Mucosa of rectum (tissue), 2 donors: ENCODE measurements at regions not wholly inside any gene's neighbourhood (a gene's known extent, or its start where the extent isn't known, plus 50 kb on each side); places are given as distances from the start of the nearest gene placed in this dataset.

ENCODE experiments used
- H3K27ac ChIP-seq, 2 donors: one replicate each; pipeline ENCODE4 v1.7.0; 2013; ENCODE audit warnings: inconsistent platforms in 2 of 2, low read depth in 2 of 2, low read length in 2 of 2
- H3K27me3 ChIP-seq, 2 donors: one replicate each; pipeline ENCODE4 v1.7.0; 2013; ENCODE audit warnings: low read length in 2 of 2; ENCODE audit not compliant: control insufficient read depth in 2 of 2, insufficient read depth in 2 of 2
- H3K36me3 ChIP-seq, 2 donors: one replicate each; pipeline ENCODE4 v1.7.0; 2013; ENCODE audit warnings: low read length in 2 of 2; ENCODE audit not compliant: control insufficient read depth in 2 of 2, insufficient read depth in 2 of 2
- H3K4me1 ChIP-seq, 2 donors: one replicate each; pipeline ENCODE4 v1.7.0; 2013; ENCODE audit warnings: low read length in 2 of 2, mild to moderate bottlenecking in 1 of 2; ENCODE audit not compliant: control insufficient read depth in 2 of 2, insufficient read depth in 2 of 2
- H3K4me3 ChIP-seq, 2 donors: one replicate each; pipeline ENCODE4 v1.7.0; 2013; ENCODE audit warnings: low read length in 2 of 2
- H3K9ac ChIP-seq, 2 donors: one replicate each; pipeline ENCODE4 v1.7.0; 2013; ENCODE audit warnings: low read length in 2 of 2, low read depth in 1 of 2, mild to moderate bottlenecking in 1 of 2
- H3K9me3 ChIP-seq, 2 donors: one replicate each; pipeline ENCODE4 v1.7.0; 2013; ENCODE audit warnings: low read length in 2 of 2; ENCODE audit not compliant: control insufficient read depth in 2 of 2
- donor health status: healthy.
- donor health status: Normal muscosa, but diverticular disease.

DNA sequence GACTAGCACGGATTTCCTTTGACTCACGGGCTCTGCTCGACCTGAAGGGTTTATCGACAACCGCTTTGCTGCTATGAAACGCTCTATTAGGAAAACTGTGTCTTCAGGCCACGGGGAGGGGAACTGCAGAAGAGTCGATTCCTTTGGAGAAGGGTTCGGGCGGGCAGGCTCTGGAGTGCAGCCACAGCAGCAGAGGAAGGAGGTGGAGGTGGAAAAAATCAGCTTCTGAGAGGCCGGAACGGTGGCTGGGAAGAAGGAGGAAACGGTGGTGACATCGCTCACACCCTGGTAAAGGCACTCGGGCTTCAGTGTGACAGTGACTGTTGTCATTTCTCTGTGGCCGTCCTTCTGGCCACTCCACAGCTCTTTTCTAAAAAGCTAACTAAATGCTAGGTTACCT, 64.6 kb upstream of the MGMT start:
- no peaks in the 10 kb centered on the region for H3K9me3 ChIP-seq
- no peak overlapping the region for H3K9ac ChIP-seq
- no peaks in the 10 kb centered on the region for H3K36me3 ChIP-seq
- H3K27ac ChIP-seq = no peak overlapping the region
- no peak overlapping the region for H3K4me3 ChIP-seq
- H3K4me1 ChIP-seq = no peaks in the 10 kb centered on the region
- H3K27me3 ChIP-seq = no peaks in the 10 kb centered on the region

- Histone ChIP-seq H3K9me3 (no peaks in the 10 kb centered on the region), H3K27me3 (no peaks in the 10 kb centered on the region), H3K4me1 (no peaks in the 10 kb centered on the region), H3K9ac (no peak overlapping the region), H3K4me3 (no peak overlapping the region), H3K36me3 (no peaks in the 10 kb centered on the region), H3K27ac (no peak overlapping the region)
Observed at GRCh38 chr10:129404091-129404490, 63.0 kb upstream of the MGMT start.

DNA sequence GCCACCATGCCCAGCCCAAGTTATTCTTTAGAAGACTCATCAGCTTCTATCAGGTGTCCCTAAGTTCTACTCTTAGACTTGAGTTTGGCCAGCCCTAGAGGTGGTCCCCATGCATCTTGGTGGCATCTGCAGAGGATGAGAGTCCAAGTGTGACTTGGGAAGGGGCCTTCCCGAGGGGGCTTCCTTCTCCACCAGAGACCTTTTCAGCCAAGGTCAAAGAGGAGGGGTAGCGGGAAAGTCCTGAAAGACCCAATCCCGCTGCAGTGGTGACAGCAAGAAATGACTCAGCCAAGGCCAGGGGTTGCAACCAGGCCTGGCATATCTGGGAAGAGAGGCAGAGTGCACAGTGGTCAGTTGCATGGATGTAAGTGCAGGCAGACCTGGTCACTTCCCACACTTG, 61.7 kb upstream of the MGMT start:
- Histone ChIP-seq H3K27ac (no peak overlapping the region), H3K9me3 (no peaks in the 10 kb centered on the region), H3K36me3 (no peaks in the 10 kb centered on the region), H3K4me3 (no peak overlapping the region), H3K27me3 (no peaks in the 10 kb centered on the region), H3K9ac (no peak overlapping the region), H3K4me1 (no peaks in the 10 kb centered on the region)

DNA sequence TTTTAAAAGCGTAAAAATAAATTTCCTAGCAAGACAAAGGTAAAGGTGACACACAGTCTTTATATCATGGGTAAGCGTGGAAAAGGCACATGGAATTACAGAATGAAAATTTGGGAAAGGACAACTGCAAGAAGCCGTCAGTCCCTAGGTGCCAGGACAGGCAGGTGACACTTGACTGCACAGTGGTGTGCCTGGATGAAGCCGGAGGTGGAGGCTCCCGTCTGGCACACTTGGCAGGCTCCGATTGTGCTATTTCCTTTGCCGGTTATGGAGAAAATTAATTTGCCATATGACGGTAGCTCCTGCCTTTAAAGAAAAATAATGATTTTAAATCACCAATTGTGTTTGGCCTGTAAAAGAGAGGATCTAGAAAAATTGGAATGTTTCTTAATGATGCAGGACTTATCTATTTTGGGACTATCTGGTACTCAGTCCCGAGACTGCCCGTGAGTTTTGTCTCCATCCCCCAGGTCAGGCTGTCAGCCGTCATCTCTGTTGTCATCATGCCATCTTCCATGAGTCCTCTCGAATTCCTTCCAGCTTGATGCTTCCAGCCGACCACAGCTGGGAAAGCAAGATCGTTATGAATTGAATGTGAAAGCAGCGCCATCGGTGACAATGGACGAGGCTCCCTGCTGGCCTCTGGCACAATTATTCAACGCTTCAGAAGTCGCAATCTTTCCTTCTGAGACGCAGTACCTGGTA, 56.2 kb upstream of the MGMT start:
- H3K4me3 ChIP-seq = no peak overlapping the region
- no peak overlapping the region for H3K9ac ChIP-seq
- H3K9me3 ChIP-seq = no peaks in the 10 kb centered on the region
- no peaks in the 10 kb centered on the region for H3K27me3 ChIP-seq
- H3K27ac ChIP-seq = no peak overlapping the region
- H3K4me1 ChIP-seq = no peaks in the 10 kb centered on the region
- no peaks in the 10 kb centered on the region for H3K36me3 ChIP-seq

DNA sequence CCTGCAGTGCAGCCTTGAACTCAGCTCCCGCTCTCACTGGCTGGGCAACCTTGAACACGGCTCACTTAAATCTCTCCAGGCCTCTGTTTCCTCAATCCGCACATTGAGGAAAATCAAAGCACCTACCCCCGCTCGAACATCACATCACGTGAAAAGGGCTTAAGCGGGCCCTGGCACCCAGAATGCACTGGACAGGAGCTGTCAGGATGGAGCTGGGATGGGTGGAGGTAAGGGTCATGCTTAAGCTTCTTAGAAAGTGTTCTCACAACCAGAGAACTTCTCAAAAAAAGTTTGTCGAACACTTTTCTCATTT, 55.7 kb upstream of the MGMT start:
- Histone ChIP-seq H3K27ac (no peak overlapping the region), H3K4me1 (no peaks in the 10 kb centered on the region), H3K27me3 (no peaks in the 10 kb centered on the region), H3K36me3 (no peaks in the 10 kb centered on the region), H3K9ac (no peak overlapping the region), H3K9me3 (no peaks in the 10 kb centered on the region), H3K4me3 (no peak overlapping the region)

DNA sequence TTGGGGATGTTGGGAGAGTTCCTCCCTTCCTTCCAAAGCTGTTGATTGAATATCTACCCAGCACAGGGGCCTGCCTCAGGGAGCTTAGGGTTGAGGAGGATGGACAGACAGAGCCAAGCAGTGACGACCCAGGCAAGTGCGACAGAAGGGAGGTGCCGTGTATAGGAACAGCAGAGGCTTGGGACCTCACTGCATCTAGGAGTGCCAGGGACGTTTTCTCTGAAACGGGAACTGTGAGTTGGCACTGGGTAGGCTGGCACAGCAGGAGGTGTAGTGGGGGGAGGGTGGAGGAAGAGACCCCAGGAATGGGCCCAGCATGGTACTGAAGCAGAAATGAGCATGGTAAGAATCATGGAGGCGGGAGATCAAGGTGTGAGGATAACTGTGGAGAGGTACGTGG, 55.3 kb upstream of the MGMT start:
- H3K9me3 ChIP-seq = no peaks in the 10 kb centered on the region
- no peak overlapping the region for H3K9ac ChIP-seq
- H3K36me3 ChIP-seq = no peaks in the 10 kb centered on the region
- no peak overlapping the region for H3K27ac ChIP-seq
- no peak overlapping the region for H3K4me3 ChIP-seq
- no peaks in the 10 kb centered on the region for H3K4me1 ChIP-seq
- H3K27me3 ChIP-seq = no peaks in the 10 kb centered on the region

DNA sequence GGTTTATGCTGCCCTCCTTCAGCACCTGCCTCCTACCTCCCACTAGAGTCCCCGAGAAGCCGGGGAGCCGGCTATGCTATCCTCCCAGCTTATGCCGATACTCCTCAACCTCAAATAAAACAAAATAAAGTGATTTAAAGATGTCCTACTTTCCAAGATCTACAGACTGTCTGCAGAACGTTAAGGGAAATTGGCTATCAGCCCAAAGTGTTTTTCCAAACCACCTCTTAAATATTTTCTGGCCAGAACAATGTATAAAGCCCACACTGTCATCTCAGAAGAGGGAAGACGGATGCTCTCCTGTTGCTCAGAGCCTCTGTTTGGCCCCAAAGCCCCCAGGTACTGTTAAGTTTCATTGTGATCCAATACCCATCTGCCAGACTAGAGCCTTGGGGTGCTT, 54.0 kb upstream of the MGMT start:
- Histone ChIP-seq H3K36me3 (no peaks in the 10 kb centered on the region), H3K27me3 (no peaks in the 10 kb centered on the region), H3K9me3 (no peaks in the 10 kb centered on the region), H3K4me3 (no peak overlapping the region), H3K9ac (no peak overlapping the region), H3K4me1 (no peaks in the 10 kb centered on the region), H3K27ac (no peak overlapping the region)

GRCh38 chr10:129415215-129416140, 51.6 kb upstream of the MGMT start:
- H3K27me3 ChIP-seq = no peaks in the 10 kb centered on the region

GRCh38 chr10:129416155-129416554, 50.9 kb upstream of the MGMT start:
- Histone ChIP-seq H3K4me3 (no peak overlapping the region), H3K27ac (no peak overlapping the region), H3K36me3 (no peaks in the 10 kb centered on the region), H3K9ac (no peak overlapping the region), H3K9me3 (no peaks in the 10 kb centered on the region), H3K27me3 (no peaks in the 10 kb centered on the region), H3K4me1 (no peaks in the 10 kb centered on the region)

More at GRCh38 chr10:129415215-129416140, 51.6 kb upstream of the MGMT start:
- H3K4me3 ChIP-seq = no peak overlapping the region
- no peaks in the 10 kb centered on the region for H3K9me3 ChIP-seq
- no peaks in the 10 kb centered on the region for H3K36me3 ChIP-seq
- H3K27ac ChIP-seq = no peak overlapping the region
- H3K9ac ChIP-seq = no peak overlapping the region
- H3K4me1 ChIP-seq = no peaks in the 10 kb centered on the region

DNA sequence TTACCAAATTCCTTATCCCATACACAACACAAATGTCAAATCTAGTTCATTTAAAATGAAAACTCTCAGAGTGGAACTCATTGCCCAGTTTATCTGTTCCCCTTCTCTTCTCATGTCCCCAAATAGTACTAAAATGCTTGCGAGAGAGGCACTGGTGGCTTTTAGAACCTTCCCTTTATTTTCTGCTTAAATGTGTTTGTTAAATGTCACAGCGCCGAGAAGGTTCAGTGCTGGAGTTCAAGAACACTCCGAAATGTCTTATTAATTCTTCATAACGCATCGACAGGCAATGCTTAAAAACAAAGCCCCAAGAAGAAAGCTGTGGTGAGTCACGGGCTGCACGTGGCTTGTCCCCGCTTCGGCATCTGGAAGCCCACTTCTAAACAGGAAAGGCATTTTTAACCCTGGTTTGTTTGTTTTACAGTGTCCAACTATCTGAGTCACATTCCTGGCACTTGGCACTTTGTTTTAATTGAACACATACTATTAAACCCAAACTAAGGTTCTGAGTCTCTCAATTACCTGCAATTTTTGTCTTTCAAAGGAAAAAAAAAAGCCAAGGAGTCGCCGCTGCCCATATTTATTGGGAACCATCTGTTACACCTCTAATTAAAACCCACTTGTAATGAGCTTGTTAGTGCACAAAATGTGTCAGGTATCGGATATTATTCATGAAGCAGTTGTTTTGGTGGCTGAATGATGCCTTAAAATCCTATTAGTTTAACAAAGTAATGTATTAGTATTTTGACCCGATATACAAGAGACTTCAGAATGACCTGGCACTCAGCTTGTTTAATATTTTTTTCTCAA, 49.9 kb upstream of the MGMT start:
- no peak overlapping the region for H3K27ac ChIP-seq

More for the DNA sequence above, 49.9 kb upstream of the MGMT start:
- Histone ChIP-seq H3K4me1 (no peaks in the 10 kb centered on the region), H3K9me3 (no peaks in the 10 kb centered on the region), H3K4me3 (no peak overlapping the region), H3K36me3 (no peaks in the 10 kb centered on the region), H3K9ac (no peak overlapping the region), H3K27me3 (no peaks in the 10 kb centered on the region)
